ENCODE measurements at regions not wholly inside any gene's neighbourhood (a gene's known extent, or its start where the extent isn't known, plus 50 kb on each side); places are given as distances from the start of the nearest gene placed in this dataset.

DNA sequence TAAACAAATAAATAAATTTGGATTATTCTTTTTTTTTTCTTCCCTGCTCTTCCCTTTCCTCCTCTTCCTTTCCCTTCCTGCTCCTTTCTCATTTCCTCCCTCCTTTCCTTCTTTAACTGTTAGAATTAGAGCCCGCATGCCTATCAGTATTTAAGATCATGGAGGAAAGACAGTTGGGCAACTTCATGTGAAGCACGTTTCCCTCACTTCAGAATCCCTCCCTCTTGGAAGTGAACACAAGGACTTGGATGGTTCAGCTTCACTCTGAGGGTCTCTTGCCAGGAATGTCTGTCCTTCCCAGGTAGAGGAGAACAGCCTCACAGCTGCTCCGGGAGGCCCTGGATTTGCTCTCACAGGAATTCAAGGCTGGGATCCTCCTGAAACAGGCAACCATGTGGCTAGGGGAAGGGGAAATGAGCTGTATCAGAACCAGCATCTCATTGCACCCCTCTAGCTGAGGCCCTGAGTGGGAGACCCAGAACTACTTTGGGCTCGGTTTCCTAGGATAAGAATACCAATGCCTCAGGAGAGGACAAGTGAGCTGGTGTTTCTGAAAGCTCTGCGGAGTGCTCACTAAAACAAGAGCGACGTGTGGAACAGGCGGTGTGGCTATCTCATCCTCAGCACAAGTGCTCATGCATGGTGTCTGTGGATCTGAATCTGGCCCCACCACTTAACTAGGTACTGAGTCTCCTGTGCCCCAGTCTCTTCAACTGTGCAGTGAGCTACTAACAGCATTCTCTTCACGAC, 230.5 kb downstream of the MYCN start:
- 86 to 89% methylated on average over 9 of the region's 9 CpGs for WGBS, 2 donors
- H3K4me3 ChIP-seq: no peak overlapping the region
- no peak for DNase-seq
- no peak overlapping the region for H3K27ac ChIP-seq (ENCODE audit: low read depth in 1 of 2, low read length in 1 of 2)
- no peak overlapping the region for H3K9ac ChIP-seq (ENCODE audit: insufficient read depth in 1 of 2, low read length in 2 of 2)
- H3K36me3 ChIP-seq (ENCODE audit: control insufficient read depth in 4 of 4, insufficient read depth in 4 of 4, low read length in 4 of 4): no peaks in the 10 kb centered on the region
- no peaks in the 10 kb centered on the region for H3K9me3 ChIP-seq (ENCODE audit: control insufficient read depth in 4 of 4, insufficient read depth in 3 of 4, low read length in 3 of 4)
- no peak for ATAC-seq (ENCODE audit: insufficient read depth, low FRiP score)
- H3K27me3 ChIP-seq (ENCODE audit: control insufficient read depth in 3 of 3, insufficient read depth in 3 of 3, low read length in 2 of 3): peaks cover 0 to 9% (median 0%) of the 10 kb centered on the region in 3 donors
- H3K4me1 ChIP-seq (ENCODE audit: control insufficient read depth in 5 of 5, insufficient read depth in 5 of 5, low read length in 5 of 5): no peaks in the 10 kb centered on the region
- TF ChIP-seq, protein P1, sequence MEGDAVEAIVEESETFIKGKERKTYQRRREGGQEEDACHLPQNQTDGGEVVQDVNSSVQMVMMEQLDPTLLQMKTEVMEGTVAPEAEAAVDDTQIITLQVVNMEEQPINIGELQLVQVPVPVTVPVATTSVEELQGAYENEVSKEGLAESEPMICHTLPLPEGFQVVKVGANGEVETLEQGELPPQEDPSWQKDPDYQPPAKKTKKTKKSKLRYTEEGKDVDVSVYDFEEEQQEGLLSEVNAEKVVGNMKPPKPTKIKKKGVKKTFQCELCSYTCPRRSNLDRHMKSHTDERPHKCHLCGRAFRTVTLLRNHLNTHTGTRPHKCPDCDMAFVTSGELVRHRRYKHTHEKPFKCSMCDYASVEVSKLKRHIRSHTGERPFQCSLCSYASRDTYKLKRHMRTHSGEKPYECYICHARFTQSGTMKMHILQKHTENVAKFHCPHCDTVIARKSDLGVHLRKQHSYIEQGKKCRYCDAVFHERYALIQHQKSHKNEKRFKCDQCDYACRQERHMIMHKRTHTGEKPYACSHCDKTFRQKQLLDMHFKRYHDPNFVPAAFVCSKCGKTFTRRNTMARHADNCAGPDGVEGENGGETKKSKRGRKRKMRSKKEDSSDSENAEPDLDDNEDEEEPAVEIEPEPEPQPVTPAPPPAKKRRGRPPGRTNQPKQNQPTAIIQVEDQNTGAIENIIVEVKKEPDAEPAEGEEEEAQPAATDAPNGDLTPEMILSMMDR (IDR thresholded peaks at IDR 0.05; ENCODE audit: control extremely low read depth, extremely low read depth): no peak

DNA sequence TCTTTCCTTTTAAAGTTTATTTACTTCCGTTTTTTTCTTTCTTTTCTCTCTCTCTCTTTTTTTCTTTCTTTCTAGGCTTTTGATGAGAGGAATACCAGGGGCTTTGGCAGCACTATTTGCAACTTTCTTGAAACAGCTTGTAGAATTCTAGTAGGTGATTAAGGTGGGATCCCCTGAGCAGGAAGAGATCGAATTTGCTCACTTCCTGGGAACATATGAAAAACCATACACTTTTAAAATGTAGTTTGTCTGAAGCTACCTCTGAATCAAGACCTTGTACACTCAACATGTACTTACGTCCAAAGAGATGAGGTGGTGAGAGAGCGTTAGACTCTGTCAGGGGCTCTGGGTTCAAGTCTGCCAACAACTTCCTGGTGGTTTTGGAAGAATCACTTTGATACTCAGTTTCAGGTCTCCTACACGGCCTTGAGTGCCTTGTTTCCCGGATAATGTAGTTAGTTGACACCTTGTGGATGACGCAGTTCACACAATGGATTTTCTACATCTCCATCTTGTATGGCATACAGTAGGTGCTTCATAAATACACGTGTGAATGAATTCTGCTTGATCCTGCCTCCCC, 229.1 kb downstream of the MYCN start:
- DNase-seq: no peak
- H3K4me1 ChIP-seq (ENCODE audit: control insufficient read depth in 5 of 5, insufficient read depth in 5 of 5, low read length in 5 of 5): no peaks in the 10 kb centered on the region
- H3K9ac ChIP-seq (ENCODE audit: insufficient read depth in 1 of 2, low read length in 2 of 2): no peak overlapping the region
- H3K9me3 ChIP-seq (ENCODE audit: control insufficient read depth in 4 of 4, insufficient read depth in 3 of 4, low read length in 3 of 4): no peaks in the 10 kb centered on the region
- H3K27ac ChIP-seq (ENCODE audit: low read depth in 1 of 2, low read length in 1 of 2): no peak overlapping the region
- H3K4me3 ChIP-seq: no peak overlapping the region
- TF ChIP-seq, protein P1 (IDR thresholded peaks at IDR 0.05; ENCODE audit: control extremely low read depth, extremely low read depth): no peak
- H3K27me3 ChIP-seq (ENCODE audit: control insufficient read depth in 3 of 3, insufficient read depth in 3 of 3, low read length in 2 of 3): peaks cover 0 to 10% (median 0%) of the 10 kb centered on the region in 3 donors
- H3K36me3 ChIP-seq (ENCODE audit: control insufficient read depth in 4 of 4, insufficient read depth in 4 of 4, low read length in 4 of 4): no peaks in the 10 kb centered on the region
- WGBS, 2 donors: 83 to 87% methylated on average over 8 of the region's 8 CpGs
- no peak for ATAC-seq (ENCODE audit: insufficient read depth, low FRiP score)

DNA sequence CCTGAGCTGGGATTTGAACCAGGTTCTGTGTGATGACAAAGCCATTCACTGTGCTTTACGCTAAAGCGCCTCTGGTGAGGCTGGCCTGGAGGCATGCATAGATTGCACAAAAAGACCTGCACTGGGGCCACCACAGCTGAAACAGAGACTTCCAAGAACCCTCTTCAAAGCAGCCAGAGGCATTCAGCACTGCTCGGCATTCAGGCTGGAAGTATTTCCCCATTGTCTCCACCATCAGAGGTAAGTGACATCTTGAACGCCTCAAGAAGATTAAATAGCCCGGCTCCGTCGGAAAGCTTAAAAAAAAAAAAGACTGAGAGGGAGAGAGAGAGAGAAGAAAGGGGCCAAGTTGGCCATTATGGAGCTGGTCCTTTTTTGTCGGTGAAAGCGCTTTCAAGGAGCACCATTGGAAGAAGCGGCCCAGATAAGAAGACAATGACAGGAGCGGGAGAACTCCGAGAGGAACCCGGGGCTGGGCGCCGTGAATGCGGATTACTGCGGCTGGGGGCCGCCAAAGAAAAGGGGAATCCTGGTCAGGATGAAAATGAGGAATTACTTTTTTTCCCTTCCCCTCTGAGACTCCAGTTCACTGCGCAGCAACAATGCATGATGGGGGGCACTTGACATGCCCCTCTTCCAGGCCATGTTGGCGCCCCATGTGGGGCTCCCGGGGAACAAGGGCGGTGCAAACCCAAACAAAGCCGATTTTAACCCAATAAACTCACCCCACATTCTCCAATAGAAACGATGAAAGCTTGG, 228.3 kb downstream of the MYCN start:
- WGBS, 2 donors: 90 to 92% methylated on average over 24 of the region's 24 CpGs
- TF ChIP-seq, protein P1 (IDR thresholded peaks at IDR 0.05; ENCODE audit: control extremely low read depth, extremely low read depth): no peak
- DNase-seq: no peak

More for the DNA sequence above, 228.3 kb downstream of the MYCN start:
- H3K4me3 ChIP-seq: no peak overlapping the region
- no peaks in the 10 kb centered on the region for H3K9me3 ChIP-seq (ENCODE audit: control insufficient read depth in 4 of 4, insufficient read depth in 3 of 4, low read length in 3 of 4)
- no peak overlapping the region for H3K27ac ChIP-seq (ENCODE audit: low read depth in 1 of 2, low read length in 1 of 2)
- ATAC-seq (ENCODE audit: insufficient read depth, low FRiP score): no peak
- peaks cover 0 to 10% (median 0%) of the 10 kb centered on the region in 3 donors for H3K27me3 ChIP-seq (ENCODE audit: control insufficient read depth in 3 of 3, insufficient read depth in 3 of 3, low read length in 2 of 3)
- no peak overlapping the region for H3K9ac ChIP-seq (ENCODE audit: insufficient read depth in 1 of 2, low read length in 2 of 2)
- no peaks in the 10 kb centered on the region for H3K4me1 ChIP-seq (ENCODE audit: control insufficient read depth in 5 of 5, insufficient read depth in 5 of 5, low read length in 5 of 5)
- H3K36me3 ChIP-seq (ENCODE audit: control insufficient read depth in 4 of 4, insufficient read depth in 4 of 4, low read length in 4 of 4): no peaks in the 10 kb centered on the region
